ENCODE measurements at regions not wholly inside any gene's neighbourhood (a gene's known extent, or its start where the extent isn't known, plus 50 kb on each side); places are given as distances from the start of the nearest gene placed in this dataset.
A peak's percentile ranks its signal among the peaks of the same experiment; 100 is the strongest.

DNA sequence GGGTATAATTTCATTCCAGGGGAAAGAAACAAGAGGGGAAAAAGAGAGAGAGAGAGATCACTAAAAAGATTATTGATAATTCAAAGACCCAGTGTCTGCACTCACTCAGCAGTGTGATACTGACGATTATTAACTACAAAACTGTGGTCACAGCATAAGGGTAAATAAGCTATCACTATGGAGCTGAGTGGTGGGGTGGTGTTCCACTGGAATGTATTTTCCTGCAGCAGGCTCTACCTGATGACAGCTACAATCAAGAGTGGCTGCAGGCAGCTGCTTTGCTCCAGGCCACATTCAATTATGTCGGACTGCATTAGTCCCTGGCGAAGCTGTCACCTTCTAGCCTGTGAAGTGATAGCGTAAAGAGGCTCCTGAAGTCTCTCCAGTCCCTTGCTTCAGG is 122.2 kb upstream of the TFAP2D start:
- DNase-seq: no peak
- intact Hi-C loops (cut with DNase I): no loop called here
- no peak overlapping the region for H3K4me3 ChIP-seq
- no peaks in the 10 kb centered on the region for H3K36me3 ChIP-seq
- TF ChIP-seq, protein P1, sequence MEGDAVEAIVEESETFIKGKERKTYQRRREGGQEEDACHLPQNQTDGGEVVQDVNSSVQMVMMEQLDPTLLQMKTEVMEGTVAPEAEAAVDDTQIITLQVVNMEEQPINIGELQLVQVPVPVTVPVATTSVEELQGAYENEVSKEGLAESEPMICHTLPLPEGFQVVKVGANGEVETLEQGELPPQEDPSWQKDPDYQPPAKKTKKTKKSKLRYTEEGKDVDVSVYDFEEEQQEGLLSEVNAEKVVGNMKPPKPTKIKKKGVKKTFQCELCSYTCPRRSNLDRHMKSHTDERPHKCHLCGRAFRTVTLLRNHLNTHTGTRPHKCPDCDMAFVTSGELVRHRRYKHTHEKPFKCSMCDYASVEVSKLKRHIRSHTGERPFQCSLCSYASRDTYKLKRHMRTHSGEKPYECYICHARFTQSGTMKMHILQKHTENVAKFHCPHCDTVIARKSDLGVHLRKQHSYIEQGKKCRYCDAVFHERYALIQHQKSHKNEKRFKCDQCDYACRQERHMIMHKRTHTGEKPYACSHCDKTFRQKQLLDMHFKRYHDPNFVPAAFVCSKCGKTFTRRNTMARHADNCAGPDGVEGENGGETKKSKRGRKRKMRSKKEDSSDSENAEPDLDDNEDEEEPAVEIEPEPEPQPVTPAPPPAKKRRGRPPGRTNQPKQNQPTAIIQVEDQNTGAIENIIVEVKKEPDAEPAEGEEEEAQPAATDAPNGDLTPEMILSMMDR (IDR thresholded peaks at IDR 0.05): no peak
- no peaks in the 10 kb centered on the region for H3K9me3 ChIP-seq
- no peak overlapping the region for H3K9ac ChIP-seq (ENCODE audit: low read depth in 2 of 2, low read length in 2 of 2)
- H3K27ac ChIP-seq: no peak overlapping the region
- no peaks in the 10 kb centered on the region for H3K27me3 ChIP-seq
- H3K4me1 ChIP-seq: no peaks in the 10 kb centered on the region

- intact Hi-C loops (cut with DNase I): loop anchor here (5.0 kb wide), 1 partner anchor 473 kb away; no protein-coding TSS in a partner anchor
- H3K27ac ChIP-seq: no peak overlapping the region
These were observed 113.0 kb upstream of the TFAP2D start for GRCh38 chr6:50600280-50600679.

GRCh38 chr6:50602292-50602691 is 111.0 kb upstream of the TFAP2D start:
- H3K4me1 ChIP-seq: no peaks in the 10 kb centered on the region
- no peak for DNase-seq
- no peak overlapping the region for H3K4me3 ChIP-seq
- no peak overlapping the region for H3K27ac ChIP-seq
- H3K9ac ChIP-seq (ENCODE audit: low read depth in 2 of 2, low read length in 2 of 2): no peak overlapping the region
- no peaks in the 10 kb centered on the region for H3K9me3 ChIP-seq
- no peaks in the 10 kb centered on the region for H3K36me3 ChIP-seq
- TF ChIP-seq, protein P1 (IDR thresholded peaks at IDR 0.05): peak; percentile 74
- intact Hi-C loops (cut with DNase I): loop anchor here (5.0 kb wide), 1 partner anchor 475 kb away; no protein-coding TSS in a partner anchor
- H3K27me3 ChIP-seq: no peaks in the 10 kb centered on the region

More at GRCh38 chr6:50600280-50600679, 113.0 kb upstream of the TFAP2D start:
- Histone ChIP-seq H3K27me3 (no peaks in the 10 kb centered on the region), H3K4me3 (no peak overlapping the region), H3K36me3 (no peaks in the 10 kb centered on the region), H3K9me3 (no peaks in the 10 kb centered on the region), H3K9ac (ENCODE audit: low read depth in 2 of 2, low read length in 2 of 2) (no peak overlapping the region), H3K4me1 (no peaks in the 10 kb centered on the region)
- TF ChIP-seq, protein P1 (IDR thresholded peaks at IDR 0.05): no peak
- DNase-seq: no peak

- no peak overlapping the region for H3K4me3 ChIP-seq
- H3K9me3 ChIP-seq: no peaks in the 10 kb centered on the region
- no peak overlapping the region for H3K27ac ChIP-seq
- DNase-seq: no peak
- no peaks in the 10 kb centered on the region for H3K36me3 ChIP-seq
- no peak overlapping the region for H3K9ac ChIP-seq (ENCODE audit: low read depth in 2 of 2, low read length in 2 of 2)
- H3K27me3 ChIP-seq: no peaks in the 10 kb centered on the region
- intact Hi-C loops (cut with DNase I): no loop called here
- no peaks in the 10 kb centered on the region for H3K4me1 ChIP-seq
- TF ChIP-seq, protein P1 (IDR thresholded peaks at IDR 0.05): no peak
These were observed 104.9 kb upstream of the TFAP2D start for GRCh38 chr6:50608421-50608820.

GRCh38 chr6:50610562-50610961 is 102.8 kb upstream of the TFAP2D start:
- DNase-seq: no peak
- intact Hi-C loops (cut with DNase I): no loop called here
- H3K27me3 ChIP-seq: no peaks in the 10 kb centered on the region

More at GRCh38 chr6:50610562-50610961, 102.8 kb upstream of the TFAP2D start:
- Histone ChIP-seq H3K27ac (no peak overlapping the region), H3K36me3 (no peaks in the 10 kb centered on the region), H3K4me3 (no peak overlapping the region), H3K9ac (ENCODE audit: low read depth in 2 of 2, low read length in 2 of 2) (no peak overlapping the region), H3K9me3 (no peaks in the 10 kb centered on the region), H3K4me1 (no peaks in the 10 kb centered on the region)
- TF ChIP-seq, protein P1 (IDR thresholded peaks at IDR 0.05): no peak

Measured in colonic mucosa (tissue), 4 donors.